ENCODE measurements at regions not wholly inside any gene's neighbourhood (a gene's known extent, or its start where the extent isn't known, plus 50 kb on each side); places are given as distances from the start of the nearest gene placed in this dataset.
A peak's percentile ranks its signal among the peaks of the same experiment; 100 is the strongest.

GRCh38 chr9:115671236-115671962, 482.2 kb upstream of the PAPPA start:
- peak overlapping the region; percentile 91 to 98 for H3K27ac ChIP-seq
- ChIA-PET CTCF (interaction anchor here (0.8 to 3.5 kb wide), 10 partner anchors 20 to 901 kb away, joined by 3 to 79 read pairs (median 4); no protein-coding TSS in a partner anchor), POLR2A (interaction anchor here (0.7 to 3.7 kb wide), 3 partner anchors 273 to 593 kb away, joined by 3 to 110 read pairs (median 67); partner anchors contain the start of gene PAPPA)
- no peak for TF ChIP-seq POLR2AphosphoS2 (conservative IDR thresholded peaks at IDR 0.05; ENCODE audit: low read length)
- TF ChIP-seq HOXB5 (CRISPR knock-in tag; IDR thresholded peaks at IDR 0.05) = no peak
- no peak for TF ChIP-seq TP53 (CRISPR knock-in tag; IDR thresholded peaks at IDR 0.05)
- TF ChIP-seq EHF (CRISPR knock-in tag; IDR thresholded peaks at IDR 0.05) = no peak
- TF ChIP-seq ZC3H11A (IDR thresholded peaks at IDR 0.05) = no peak
- no peak for TF ChIP-seq HES2 (IDR thresholded peaks at IDR 0.05)
- no peak for TF ChIP-seq FOSB (CRISPR knock-in tag; IDR thresholded peaks at IDR 0.05)
- TF ChIP-seq KDM5A (IDR thresholded peaks at IDR 0.05) = no peak
- TF ChIP-seq SMC3 (IDR thresholded peaks at IDR 0.05) = no peak
- no peak for TF ChIP-seq NPAS2 (CRISPR knock-in tag; IDR thresholded peaks at IDR 0.05; ENCODE audit: borderline replicate concordance)
- TF ChIP-seq HDAC2 (IDR thresholded peaks at IDR 0.05) = no peak
- no peak for TF ChIP-seq CHD2 (IDR thresholded peaks at IDR 0.05; ENCODE audit: low read length, partially characterized antibody)
- no peak for TF ChIP-seq RARB (CRISPR knock-in tag; IDR thresholded peaks at IDR 0.05)
- TF ChIP-seq NFE2L2 (conservative IDR thresholded peaks at IDR 0.05; ENCODE audit: low read length) = no peak
- no peak for TF ChIP-seq RAD21 (conservative IDR thresholded peaks at IDR 0.05 in 1 of 2, IDR thresholded peaks at IDR 0.05 in 1 of 2)
- TF ChIP-seq EP300 (IDR thresholded peaks at IDR 0.05) = no peak
- no peak for TF ChIP-seq POLR2A (IDR thresholded peaks at IDR 0.05; ENCODE audit: low read length)
- TF ChIP-seq EHMT2 (IDR thresholded peaks at IDR 0.05; ENCODE audit: low read depth) = no peak
- H3K9me3 ChIP-seq = peaks cover 22% of the 10 kb centered on the region
- H3K4me1 ChIP-seq = peaks cover 56% of the 10 kb centered on the region
- 86% methylated on average over 7 of the region's 7 CpGs for WGBS (ENCODE audit: missing lambda C conversion rate)
- ATAC-seq = no peak
- no peak for DNase-seq (ENCODE audit: low read depth in 1 of 2, low spot score in 1 of 2)
- no peak for FAIRE-seq
- H3K4me2 ChIP-seq = peak overlapping the region; percentile 75
- H3K4me3 ChIP-seq = no peak overlapping the region

DNA sequence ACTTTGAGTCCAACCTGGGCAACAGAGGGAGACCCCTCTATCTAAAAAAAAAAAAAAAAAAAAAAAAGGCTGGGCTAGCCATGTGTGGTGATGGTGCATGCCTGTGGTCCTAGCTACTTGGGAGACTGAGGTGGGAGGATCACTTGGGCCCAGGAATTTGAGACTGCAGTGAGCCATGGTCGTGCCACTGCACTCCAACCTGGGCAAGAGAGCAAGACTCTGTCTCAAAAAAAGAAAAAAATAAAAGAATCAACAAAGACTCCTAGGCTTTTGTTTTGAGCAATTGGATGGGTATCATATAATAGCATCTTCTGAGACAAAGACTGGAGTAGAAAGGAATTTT, 481.7 kb upstream of the PAPPA start:
- Histone ChIP-seq H3K4me1 (peaks cover 56% of the 10 kb centered on the region), H3K27ac (peak overlapping the region; percentile 91 to 98), H3K9me3 (peaks cover 28% of the 10 kb centered on the region), H3K4me2 (peak overlapping the region; percentile 75), H3K4me3 (no peak overlapping the region)
- CTCF ChIA-PET = interaction anchor here (0.7 to 3.5 kb wide), 15 partner anchors 15 to 900 kb away, joined by 3 to 79 read pairs (median 3); no protein-coding TSS in a partner anchor
- ATAC-seq (no peak; a peak in 1 of 6 replicates), DNase-seq (ENCODE audit: low read depth in 1 of 2, low spot score in 1 of 2) (no peak), FAIRE-seq (no peak)
- WGBS (ENCODE audit: missing lambda C conversion rate) = 24% methylated on average over 1 of the region's 1 CpG
- POLR2A ChIA-PET = interaction anchor here (0.6 to 3.7 kb wide), 13 partner anchors 19 to 875 kb away, joined by 3 to 110 read pairs (median 5); partner anchors contain the start of gene PAPPA
- TF ChIP-seq HMGXB4 (CRISPR knock-in tag; IDR thresholded peaks at IDR 0.05; ENCODE audit: borderline replicate concordance) = no peak
- TF ChIP-seq, protein P1, sequence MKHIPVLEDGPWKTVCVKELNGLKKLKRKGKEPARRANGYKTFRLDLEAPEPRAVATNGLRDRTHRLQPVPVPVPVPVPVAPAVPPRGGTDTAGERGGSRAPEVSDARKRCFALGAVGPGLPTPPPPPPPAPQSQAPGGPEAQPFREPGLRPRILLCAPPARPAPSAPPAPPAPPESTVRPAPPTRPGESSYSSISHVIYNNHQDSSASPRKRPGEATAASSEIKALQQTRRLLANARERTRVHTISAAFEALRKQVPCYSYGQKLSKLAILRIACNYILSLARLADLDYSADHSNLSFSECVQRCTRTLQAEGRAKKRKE (CRISPR knock-in tag; IDR thresholded peaks at IDR 0.05; ENCODE audit: low read depth) = peak; percentile 62; the same call in 1 of the 2 replicates
